ENCODE measurements at regions not wholly inside any gene's neighbourhood (a gene's known extent, or its start where the extent isn't known, plus 50 kb on each side); places are given as distances from the start of the nearest gene placed in this dataset.

GRCh38 chr4:132506568-132506967, 642.5 kb upstream of the PCDH10 start:
- no peak for DNase-seq (ENCODE audit: low read depth)
- H3K4me3 ChIP-seq (ENCODE audit: low read length) = no peak overlapping the region
- no peak for TF ChIP-seq CTCF (IDR thresholded peaks at IDR 0.05; ENCODE audit: insufficient read depth, low read depth, low read length, missing control alignments)

- H3K4me3 ChIP-seq (ENCODE audit: low read length) = no peak overlapping the region
- TF ChIP-seq CTCF (IDR thresholded peaks at IDR 0.05; ENCODE audit: insufficient read depth, low read depth, low read length, missing control alignments) = no peak
- DNase-seq (ENCODE audit: low read depth) = peak; percentile 12
These were observed 635.6 kb upstream of the PCDH10 start for GRCh38 chr4:132513491-132513890.

- DNase-seq (ENCODE audit: low read depth) = no peak
- TF ChIP-seq CTCF (IDR thresholded peaks at IDR 0.05; ENCODE audit: insufficient read depth, low read depth, low read length, missing control alignments) = no peak
- H3K4me3 ChIP-seq (ENCODE audit: low read length) = no peak overlapping the region
These were observed 622.4 kb upstream of the PCDH10 start for GRCh38 chr4:132526652-132527051.

GRCh38 chr4:132527817-132528216, 621.3 kb upstream of the PCDH10 start:
- H3K4me3 ChIP-seq (ENCODE audit: low read length) = no peak overlapping the region
- no peak for DNase-seq (ENCODE audit: low read depth)
- TF ChIP-seq CTCF (IDR thresholded peaks at IDR 0.05; ENCODE audit: insufficient read depth, low read depth, low read length, missing control alignments) = no peak

- H3K4me3 ChIP-seq (ENCODE audit: low read length) = no peak overlapping the region
- DNase-seq (ENCODE audit: low read depth) = no peak
- TF ChIP-seq CTCF (IDR thresholded peaks at IDR 0.05; ENCODE audit: insufficient read depth, low read depth, low read length, missing control alignments) = no peak
These were observed 618.2 kb upstream of the PCDH10 start for GRCh38 chr4:132530861-132531260.

- H3K4me3 ChIP-seq (ENCODE audit: low read length) = no peak overlapping the region
- TF ChIP-seq CTCF (IDR thresholded peaks at IDR 0.05; ENCODE audit: insufficient read depth, low read depth, low read length, missing control alignments) = no peak
These were observed 608.8 kb upstream of the PCDH10 start for GRCh38 chr4:132540268-132540667.

GRCh38 chr4:132540797-132541196, 608.3 kb upstream of the PCDH10 start:
- no peak for TF ChIP-seq CTCF (IDR thresholded peaks at IDR 0.05; ENCODE audit: insufficient read depth, low read depth, low read length, missing control alignments)
- DNase-seq (ENCODE audit: low read depth) = no peak
- H3K4me3 ChIP-seq (ENCODE audit: low read length) = no peak overlapping the region

More at GRCh38 chr4:132540268-132540667, 608.8 kb upstream of the PCDH10 start:
- no peak for DNase-seq (ENCODE audit: low read depth)
